PFSK-1 (cell line): ENCODE measurements at regions not wholly inside any gene's neighbourhood (a gene's known extent, or its start where the extent isn't known, plus 50 kb on each side); places are given as distances from the start of the nearest gene placed in this dataset.

ENCODE experiments used
- FOXP2 ChIP-seq: optimal IDR thresholded peaks from 2 replicates; pipeline ENCODE3; 2011; ENCODE audit warnings: borderline replicate concordance, control low read depth, inconsistent platforms; ENCODE audit not compliant: insufficient read depth; ENCODE audit errors: extremely low read length, extremely low read depth
- POLR2AphosphoS5 ChIP-seq: IDR thresholded peaks from 2 replicates; pipeline ENCODE4 v1.6.1; 2012; ENCODE audit warnings: low read depth, mild to moderate bottlenecking, control low read depth, low read length, moderate library complexity
- SIN3A ChIP-seq: IDR thresholded peaks from 2 replicates; pipeline ENCODE4 v1.6.1; 2012; ENCODE audit warnings: mild to moderate bottlenecking, low read length, moderate library complexity, borderline replicate concordance; ENCODE audit not compliant: insufficient read depth
- TAF1 ChIP-seq: IDR thresholded peaks from 2 replicates; pipeline ENCODE4 v1.6.1; 2012; ENCODE audit warnings: low read length, control low read depth, borderline replicate concordance; ENCODE audit not compliant: insufficient read depth
- TF ChIP-seq, protein P1 (sequence below), 2 experiments: IDR thresholded peaks; 2 replicates each; pipeline versions ENCODE4 v1.6.1 to v1.8.0; 2011 to 2012; ENCODE audit warnings: low read depth in 2 of 2, low read length in 2 of 2, control low read depth in 1 of 2, inconsistent platforms in 1 of 2, mild to moderate bottlenecking in 1 of 2, moderate library complexity in 1 of 2; ENCODE audit not compliant: insufficient read depth in 1 of 2

- TF ChIP-seq TAF1 (no peak), SIN3A (no peak), POLR2AphosphoS5 (no peak), FOXP2 (no peak)
- TF ChIP-seq, protein P1, sequence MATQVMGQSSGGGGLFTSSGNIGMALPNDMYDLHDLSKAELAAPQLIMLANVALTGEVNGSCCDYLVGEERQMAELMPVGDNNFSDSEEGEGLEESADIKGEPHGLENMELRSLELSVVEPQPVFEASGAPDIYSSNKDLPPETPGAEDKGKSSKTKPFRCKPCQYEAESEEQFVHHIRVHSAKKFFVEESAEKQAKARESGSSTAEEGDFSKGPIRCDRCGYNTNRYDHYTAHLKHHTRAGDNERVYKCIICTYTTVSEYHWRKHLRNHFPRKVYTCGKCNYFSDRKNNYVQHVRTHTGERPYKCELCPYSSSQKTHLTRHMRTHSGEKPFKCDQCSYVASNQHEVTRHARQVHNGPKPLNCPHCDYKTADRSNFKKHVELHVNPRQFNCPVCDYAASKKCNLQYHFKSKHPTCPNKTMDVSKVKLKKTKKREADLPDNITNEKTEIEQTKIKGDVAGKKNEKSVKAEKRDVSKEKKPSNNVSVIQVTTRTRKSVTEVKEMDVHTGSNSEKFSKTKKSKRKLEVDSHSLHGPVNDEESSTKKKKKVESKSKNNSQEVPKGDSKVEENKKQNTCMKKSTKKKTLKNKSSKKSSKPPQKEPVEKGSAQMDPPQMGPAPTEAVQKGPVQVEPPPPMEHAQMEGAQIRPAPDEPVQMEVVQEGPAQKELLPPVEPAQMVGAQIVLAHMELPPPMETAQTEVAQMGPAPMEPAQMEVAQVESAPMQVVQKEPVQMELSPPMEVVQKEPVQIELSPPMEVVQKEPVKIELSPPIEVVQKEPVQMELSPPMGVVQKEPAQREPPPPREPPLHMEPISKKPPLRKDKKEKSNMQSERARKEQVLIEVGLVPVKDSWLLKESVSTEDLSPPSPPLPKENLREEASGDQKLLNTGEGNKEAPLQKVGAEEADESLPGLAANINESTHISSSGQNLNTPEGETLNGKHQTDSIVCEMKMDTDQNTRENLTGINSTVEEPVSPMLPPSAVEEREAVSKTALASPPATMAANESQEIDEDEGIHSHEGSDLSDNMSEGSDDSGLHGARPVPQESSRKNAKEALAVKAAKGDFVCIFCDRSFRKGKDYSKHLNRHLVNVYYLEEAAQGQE (IDR thresholded peaks at IDR 0.05; ENCODE audit: insufficient read depth in 1 of 2, low read depth in 2 of 2, low read length in 2 of 2), result no peak
These were observed 254.8 kb downstream of the LTN1 start for GRCh38 chr21:28737674-28738419.

GRCh38 chr21:28734522-28735175 is 258.0 kb downstream of the LTN1 start:
- no peak for TF ChIP-seq POLR2AphosphoS5
- no peak for TF ChIP-seq TAF1
- no peak for TF ChIP-seq SIN3A
- TF ChIP-seq FOXP2, result no peak
- TF ChIP-seq, protein P1 (IDR thresholded peaks at IDR 0.05; ENCODE audit: insufficient read depth in 1 of 2, low read depth in 2 of 2, low read length in 2 of 2), result no peak

- TF ChIP-seq TAF1 (no peak), POLR2AphosphoS5 (no peak), FOXP2 (no peak), SIN3A (no peak)
- TF ChIP-seq, protein P1 (IDR thresholded peaks at IDR 0.05; ENCODE audit: insufficient read depth in 1 of 2, low read depth in 2 of 2, low read length in 2 of 2), result no peak
These were observed 260.9 kb downstream of the LTN1 start for GRCh38 chr21:28731700-28732321.

DNA sequence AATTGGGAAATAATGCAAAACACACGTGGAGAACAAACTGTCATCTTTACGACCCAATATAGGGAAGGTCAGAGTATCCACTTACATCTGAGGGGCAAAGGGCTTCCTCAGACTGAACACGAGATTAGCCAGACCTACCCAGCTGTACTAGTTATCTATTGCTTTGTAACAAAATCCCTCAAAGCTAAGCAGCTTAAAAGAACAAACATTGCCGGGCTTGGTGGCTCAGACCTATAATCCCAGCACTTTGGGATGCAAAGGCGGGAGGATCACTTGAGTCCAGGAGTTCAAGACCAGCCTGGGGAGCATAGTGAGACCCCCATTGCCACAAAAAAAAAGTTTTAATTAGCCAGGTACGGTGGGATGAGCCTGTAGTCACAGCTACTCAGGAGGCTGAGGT is 262.8 kb downstream of the LTN1 start:
- TF ChIP-seq, protein P1 (IDR thresholded peaks at IDR 0.05; ENCODE audit: insufficient read depth in 1 of 2, low read depth in 2 of 2, low read length in 2 of 2), result no peak
- no peak for TF ChIP-seq TAF1
- TF ChIP-seq SIN3A, result no peak
- no peak for TF ChIP-seq FOXP2
- TF ChIP-seq POLR2AphosphoS5, result no peak
